Lower leg skin (tissue), 3 donors: ENCODE measurements at regions not wholly inside any gene's neighbourhood (a gene's known extent, or its start where the extent isn't known, plus 50 kb on each side); places are given as distances from the start of the nearest gene placed in this dataset.
"Not testable (repeated sequence)": the region's sequence is repeated elsewhere in the genome, so short reads cannot be mapped to it uniquely, and the experiment has no call there.

Source experiments
- POLR2A ChIP-seq, 2 donors: fragments of 450-650 bp; IDR thresholded peaks; one replicate each; pipeline ENCODE4 v1.6.1; 2016 to 2017; ENCODE audit warnings: antibody characterized with exemption in 2 of 2, mild to moderate bottlenecking in 1 of 2, moderate library complexity in 1 of 2
- TF ChIP-seq, protein P1 (sequence below), 3 donors: fragments of 450-650 bp; IDR thresholded peaks; one replicate each; pipeline ENCODE4 v1.5.1; 2016; ENCODE audit warnings: antibody characterized with exemption in 3 of 3, mild to moderate bottlenecking in 3 of 3, moderate library complexity in 2 of 3

- TF ChIP-seq, protein P1, sequence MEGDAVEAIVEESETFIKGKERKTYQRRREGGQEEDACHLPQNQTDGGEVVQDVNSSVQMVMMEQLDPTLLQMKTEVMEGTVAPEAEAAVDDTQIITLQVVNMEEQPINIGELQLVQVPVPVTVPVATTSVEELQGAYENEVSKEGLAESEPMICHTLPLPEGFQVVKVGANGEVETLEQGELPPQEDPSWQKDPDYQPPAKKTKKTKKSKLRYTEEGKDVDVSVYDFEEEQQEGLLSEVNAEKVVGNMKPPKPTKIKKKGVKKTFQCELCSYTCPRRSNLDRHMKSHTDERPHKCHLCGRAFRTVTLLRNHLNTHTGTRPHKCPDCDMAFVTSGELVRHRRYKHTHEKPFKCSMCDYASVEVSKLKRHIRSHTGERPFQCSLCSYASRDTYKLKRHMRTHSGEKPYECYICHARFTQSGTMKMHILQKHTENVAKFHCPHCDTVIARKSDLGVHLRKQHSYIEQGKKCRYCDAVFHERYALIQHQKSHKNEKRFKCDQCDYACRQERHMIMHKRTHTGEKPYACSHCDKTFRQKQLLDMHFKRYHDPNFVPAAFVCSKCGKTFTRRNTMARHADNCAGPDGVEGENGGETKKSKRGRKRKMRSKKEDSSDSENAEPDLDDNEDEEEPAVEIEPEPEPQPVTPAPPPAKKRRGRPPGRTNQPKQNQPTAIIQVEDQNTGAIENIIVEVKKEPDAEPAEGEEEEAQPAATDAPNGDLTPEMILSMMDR (IDR thresholded peaks at IDR 0.05): not testable (repeated sequence)
- not testable (repeated sequence) for TF ChIP-seq POLR2A (IDR thresholded peaks at IDR 0.05)
Measured at GRCh38 chr13:37280231-37280630, 174.8 kb upstream of the CSNK1A1L start.
